BE2C (cell line): ENCODE measurements at regions not wholly inside any gene's neighbourhood (a gene's known extent, or its start where the extent isn't known, plus 50 kb on each side); places are given as distances from the start of the nearest gene placed in this dataset.

ENCODE experiments used
- DNase-seq: peaks from one replicate; pipeline ENCODE4 v3.0.0-alpha.2; 2020
- H3K27me3 ChIP-seq: fragments of 250-450 bp; sonication (Bioruptor Pico); 2 replicates; pipeline ENCODE4 v1.5.1; 2020; ENCODE audit warnings: mild to moderate bottlenecking
- H3K36me3 ChIP-seq: fragments of 250-450 bp; sonication (Bioruptor Pico); 2 replicates; pipeline ENCODE4 v1.5.1; 2020; ENCODE audit warnings: mild to moderate bottlenecking
- H3K4me1 ChIP-seq: fragments of 250-450 bp; sonication (Bioruptor Pico); 2 replicates; pipeline ENCODE4 v1.5.1; 2020
- H3K4me3 ChIP-seq: 2 replicates; pipeline ENCODE4 v1.5.1; 2011; ENCODE audit warnings: low read depth, low read length
- H3K9me3 ChIP-seq: fragments of 250-450 bp; sonication (Bioruptor Pico); 2 replicates; pipeline ENCODE4 v1.5.1; 2020
- CTCF ChIP-seq: IDR thresholded peaks from 2 replicates; pipeline ENCODE4 v1.5.1; 2012; ENCODE audit warnings: mild to moderate bottlenecking, low read depth, low read length

GRCh38 chr3:168331756-168332155, 236.0 kb upstream of the GOLIM4 start:
- no peaks in the 10 kb centered on the region for H3K9me3 ChIP-seq
- no peak for DNase-seq
- TF ChIP-seq CTCF: no peak
- H3K4me1 ChIP-seq: no peaks in the 10 kb centered on the region
- H3K36me3 ChIP-seq: no peaks in the 10 kb centered on the region
- no peaks in the 10 kb centered on the region for H3K27me3 ChIP-seq
- no peak overlapping the region for H3K4me3 ChIP-seq

- TF ChIP-seq CTCF: no peak
- no peaks in the 10 kb centered on the region for H3K27me3 ChIP-seq
- no peak for DNase-seq
- no peak overlapping the region for H3K4me3 ChIP-seq
- H3K36me3 ChIP-seq: no peaks in the 10 kb centered on the region
- no peaks in the 10 kb centered on the region for H3K9me3 ChIP-seq
- no peaks in the 10 kb centered on the region for H3K4me1 ChIP-seq
Observed at GRCh38 chr3:168330983-168331382, 235.3 kb upstream of the GOLIM4 start.

- H3K4me1 ChIP-seq: no peaks in the 10 kb centered on the region
- no peak overlapping the region for H3K4me3 ChIP-seq
- TF ChIP-seq CTCF: no peak
- no peaks in the 10 kb centered on the region for H3K27me3 ChIP-seq
- no peaks in the 10 kb centered on the region for H3K9me3 ChIP-seq
- DNase-seq: no peak
- H3K36me3 ChIP-seq: no peaks in the 10 kb centered on the region
Observed at GRCh38 chr3:168327856-168328255, 232.1 kb upstream of the GOLIM4 start.

DNA sequence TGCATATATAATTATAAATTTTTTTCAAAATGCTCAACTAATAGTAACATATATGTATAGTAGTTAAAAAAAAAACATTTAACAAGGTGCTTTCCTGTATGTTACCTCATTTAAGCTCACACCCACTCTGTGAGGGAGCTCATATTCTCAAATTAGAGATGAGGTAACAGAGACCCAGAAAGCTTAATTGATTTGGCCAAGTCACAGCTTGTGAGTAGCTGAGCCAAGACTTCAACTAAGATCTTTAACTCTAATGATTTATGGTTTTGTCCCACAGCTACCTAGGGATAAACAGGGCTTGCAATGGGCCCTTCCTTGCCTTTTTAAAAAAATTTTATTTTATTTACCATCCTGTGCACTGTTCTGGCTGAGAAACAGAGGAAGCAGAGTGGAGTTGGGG, 230.0 kb upstream of the GOLIM4 start:
- Histone ChIP-seq H3K27me3 (no peaks in the 10 kb centered on the region), H3K36me3 (no peaks in the 10 kb centered on the region), H3K9me3 (no peaks in the 10 kb centered on the region), H3K4me3 (no peak overlapping the region), H3K4me1 (no peaks in the 10 kb centered on the region)
- DNase-seq: no peak
- no peak for TF ChIP-seq CTCF

GRCh38 chr3:168322941-168323340, 227.2 kb upstream of the GOLIM4 start:
- TF ChIP-seq CTCF: no peak
- H3K36me3 ChIP-seq: no peaks in the 10 kb centered on the region
- no peaks in the 10 kb centered on the region for H3K27me3 ChIP-seq
- no peak for DNase-seq
- no peaks in the 10 kb centered on the region for H3K4me1 ChIP-seq
- no peak overlapping the region for H3K4me3 ChIP-seq
- no peaks in the 10 kb centered on the region for H3K9me3 ChIP-seq

- TF ChIP-seq CTCF: no peak
- H3K4me1 ChIP-seq: no peaks in the 10 kb centered on the region
- no peaks in the 10 kb centered on the region for H3K27me3 ChIP-seq
- H3K36me3 ChIP-seq: no peaks in the 10 kb centered on the region
- no peak overlapping the region for H3K4me3 ChIP-seq
- no peak for DNase-seq
- no peaks in the 10 kb centered on the region for H3K9me3 ChIP-seq
Observed at GRCh38 chr3:168314166-168314565, 218.4 kb upstream of the GOLIM4 start.
